ENCODE measurements at regions not wholly inside any gene's neighbourhood (a gene's known extent, or its start where the extent isn't known, plus 50 kb on each side); places are given as distances from the start of the nearest gene placed in this dataset.
A peak's percentile ranks its signal among the peaks of the same experiment; 100 is the strongest.

DNA sequence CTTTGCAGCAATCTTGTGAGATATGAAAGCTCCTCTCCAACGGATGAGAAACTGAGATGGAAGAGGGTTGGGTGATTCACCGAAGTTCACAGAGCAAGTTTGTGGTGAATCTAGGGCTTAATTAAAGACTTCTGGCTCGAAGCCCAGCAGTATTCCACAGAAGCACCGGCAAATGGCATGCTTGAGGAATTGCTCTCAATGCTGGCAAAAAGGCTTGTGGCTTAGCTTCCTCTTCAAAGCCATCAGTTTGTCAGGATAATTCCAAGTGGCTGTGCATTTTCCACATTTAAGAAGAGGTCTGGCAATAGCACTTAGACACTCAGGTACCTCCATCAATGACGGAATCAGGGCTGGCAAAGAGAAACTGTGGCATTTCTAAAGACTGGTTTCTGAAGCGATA lies 98.7 kb upstream of the SLC66A3 start:
- Histone ChIP-seq H3K4me3 (ENCODE audit: insufficient read depth, low read length) (no peak overlapping the region), H3K36me3 (ENCODE audit: insufficient read depth, low read length) (no peaks in the 10 kb centered on the region), H3K9me3 (ENCODE audit: low read depth, low read length) (no peaks in the 10 kb centered on the region), H3K79me2 (ENCODE audit: insufficient read depth, low read length) (no peaks in the 10 kb centered on the region), H2AFZ (ENCODE audit: low read length) (no peak overlapping the region), H4K20me1 (ENCODE audit: insufficient read depth, low read length) (no peaks in the 10 kb centered on the region), H3K4me1 (ENCODE audit: insufficient read depth, low read length) (peaks cover 5% of the 10 kb centered on the region), H3K27ac (ENCODE audit: low read depth, low read length) (no peak overlapping the region), H3K4me2 (ENCODE audit: insufficient read depth, low read length) (no peak overlapping the region), H3K27me3 (ENCODE audit: insufficient read depth, low read length) (peaks cover 21% of the 10 kb centered on the region)
- TF ChIP-seq, protein P1, sequence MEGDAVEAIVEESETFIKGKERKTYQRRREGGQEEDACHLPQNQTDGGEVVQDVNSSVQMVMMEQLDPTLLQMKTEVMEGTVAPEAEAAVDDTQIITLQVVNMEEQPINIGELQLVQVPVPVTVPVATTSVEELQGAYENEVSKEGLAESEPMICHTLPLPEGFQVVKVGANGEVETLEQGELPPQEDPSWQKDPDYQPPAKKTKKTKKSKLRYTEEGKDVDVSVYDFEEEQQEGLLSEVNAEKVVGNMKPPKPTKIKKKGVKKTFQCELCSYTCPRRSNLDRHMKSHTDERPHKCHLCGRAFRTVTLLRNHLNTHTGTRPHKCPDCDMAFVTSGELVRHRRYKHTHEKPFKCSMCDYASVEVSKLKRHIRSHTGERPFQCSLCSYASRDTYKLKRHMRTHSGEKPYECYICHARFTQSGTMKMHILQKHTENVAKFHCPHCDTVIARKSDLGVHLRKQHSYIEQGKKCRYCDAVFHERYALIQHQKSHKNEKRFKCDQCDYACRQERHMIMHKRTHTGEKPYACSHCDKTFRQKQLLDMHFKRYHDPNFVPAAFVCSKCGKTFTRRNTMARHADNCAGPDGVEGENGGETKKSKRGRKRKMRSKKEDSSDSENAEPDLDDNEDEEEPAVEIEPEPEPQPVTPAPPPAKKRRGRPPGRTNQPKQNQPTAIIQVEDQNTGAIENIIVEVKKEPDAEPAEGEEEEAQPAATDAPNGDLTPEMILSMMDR (IDR thresholded peaks at IDR 0.05; ENCODE audit: extremely low read depth, low read depth, low read length), result no peak
- DNase-seq (ENCODE audit: insufficient read length, low spot score, missing footprints), result peak; percentile 89

DNA sequence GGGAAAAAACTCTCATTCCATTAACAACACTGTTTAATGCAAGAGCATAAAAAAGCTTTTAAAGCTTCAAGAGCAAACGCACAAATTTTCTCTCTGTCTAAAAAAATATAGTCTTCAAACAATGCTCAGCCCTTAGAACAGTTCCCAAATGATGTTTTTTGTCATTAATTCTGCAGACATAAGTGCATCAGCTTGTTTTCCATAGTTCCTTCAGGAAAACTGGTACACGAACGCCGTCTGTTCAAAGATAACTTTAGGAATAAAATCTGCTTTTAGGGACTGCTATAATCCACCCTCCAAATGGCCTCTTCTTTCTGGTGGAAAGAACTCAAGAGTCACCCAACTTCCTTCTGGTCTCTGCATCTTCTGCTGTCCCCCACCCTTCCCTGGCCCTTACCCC lies 98.2 kb upstream of the SLC66A3 start:
- Histone ChIP-seq H3K36me3 (ENCODE audit: insufficient read depth, low read length) (no peaks in the 10 kb centered on the region), H3K27ac (ENCODE audit: low read depth, low read length) (no peak overlapping the region), H3K79me2 (ENCODE audit: insufficient read depth, low read length) (no peaks in the 10 kb centered on the region), H3K27me3 (ENCODE audit: insufficient read depth, low read length) (peaks cover 21% of the 10 kb centered on the region), H4K20me1 (ENCODE audit: insufficient read depth, low read length) (no peaks in the 10 kb centered on the region), H2AFZ (ENCODE audit: low read length) (no peak overlapping the region), H3K4me1 (ENCODE audit: insufficient read depth, low read length) (peaks cover 5% of the 10 kb centered on the region), H3K4me3 (ENCODE audit: insufficient read depth, low read length) (no peak overlapping the region), H3K9me3 (ENCODE audit: low read depth, low read length) (no peaks in the 10 kb centered on the region), H3K4me2 (ENCODE audit: insufficient read depth, low read length) (no peak overlapping the region)
- no peak for DNase-seq (ENCODE audit: insufficient read length, low spot score, missing footprints)
- TF ChIP-seq, protein P1 (IDR thresholded peaks at IDR 0.05; ENCODE audit: extremely low read depth, low read depth, low read length), result no peak

DNA sequence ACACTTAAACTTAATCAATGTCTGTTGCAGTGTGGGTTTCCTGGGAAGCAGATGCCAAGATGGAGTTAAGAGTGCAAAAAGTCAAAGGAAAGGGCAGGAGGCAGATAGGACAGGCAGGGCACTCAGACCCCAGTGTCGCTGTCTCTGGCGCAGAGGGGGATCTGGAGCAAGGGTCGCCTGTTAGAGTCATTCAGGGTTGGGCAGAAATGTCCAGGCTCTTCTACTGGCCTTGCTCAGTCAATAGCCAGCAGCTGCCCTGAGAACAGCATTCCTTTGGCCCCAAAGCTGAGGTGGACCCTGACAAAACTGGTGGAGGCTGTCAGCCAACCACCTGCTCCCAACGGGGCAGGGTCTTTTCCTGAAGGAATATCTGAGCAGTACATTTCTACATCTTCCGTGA lies 97.1 kb upstream of the SLC66A3 start:
- Histone ChIP-seq H3K4me1 (ENCODE audit: insufficient read depth, low read length) (peaks cover 5% of the 10 kb centered on the region), H3K27me3 (ENCODE audit: insufficient read depth, low read length) (peaks cover 21% of the 10 kb centered on the region), H4K20me1 (ENCODE audit: insufficient read depth, low read length) (no peaks in the 10 kb centered on the region), H2AFZ (ENCODE audit: low read length) (no peak overlapping the region), H3K4me3 (ENCODE audit: insufficient read depth, low read length) (no peak overlapping the region), H3K4me2 (ENCODE audit: insufficient read depth, low read length) (no peak overlapping the region), H3K27ac (ENCODE audit: low read depth, low read length) (no peak overlapping the region), H3K9me3 (ENCODE audit: low read depth, low read length) (no peaks in the 10 kb centered on the region), H3K79me2 (ENCODE audit: insufficient read depth, low read length) (no peaks in the 10 kb centered on the region), H3K36me3 (ENCODE audit: insufficient read depth, low read length) (no peaks in the 10 kb centered on the region)
- no peak for DNase-seq (ENCODE audit: insufficient read length, low spot score, missing footprints)
- TF ChIP-seq, protein P1 (IDR thresholded peaks at IDR 0.05; ENCODE audit: extremely low read depth, low read depth, low read length), result no peak

DNA sequence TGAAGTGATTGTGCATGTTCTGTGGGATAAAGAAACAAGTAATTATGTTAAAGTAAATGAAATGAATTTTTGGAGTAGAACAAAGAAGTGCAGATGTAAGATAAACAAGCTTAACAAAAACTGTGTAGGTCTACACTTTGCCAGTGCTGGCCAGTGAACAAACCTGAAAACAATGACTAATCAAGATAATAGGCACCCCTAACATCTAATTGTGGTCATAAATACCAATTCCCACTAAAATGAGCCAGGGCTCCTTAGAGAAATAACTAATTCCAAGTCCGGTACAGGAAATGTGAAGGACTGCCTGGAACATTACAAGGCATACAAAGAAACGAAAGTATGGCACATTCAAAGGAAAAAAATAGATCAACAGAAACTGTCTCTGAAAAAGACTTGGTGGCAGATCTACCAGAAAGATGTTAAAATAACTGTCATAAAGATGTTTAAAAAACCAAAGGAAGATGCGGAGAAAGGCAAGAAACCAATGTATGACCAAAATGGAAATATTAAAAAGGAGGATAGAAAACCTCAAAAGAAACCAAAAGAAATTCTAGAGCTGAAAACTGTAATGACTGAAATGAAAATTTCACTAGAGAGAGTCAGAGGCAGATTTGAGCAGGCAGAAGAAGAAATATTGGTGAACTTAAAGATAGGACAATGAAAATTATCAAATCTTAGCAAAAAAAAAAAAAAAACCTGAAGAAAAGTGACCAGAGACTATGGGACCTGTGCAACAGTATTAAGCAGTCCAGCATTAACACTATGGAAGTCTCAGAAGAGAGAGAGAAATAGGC lies 94.7 kb upstream of the SLC66A3 start:
- Histone ChIP-seq H3K36me3 (ENCODE audit: insufficient read depth, low read length) (no peaks in the 10 kb centered on the region), H3K9me3 (ENCODE audit: low read depth, low read length) (no peaks in the 10 kb centered on the region), H3K27me3 (ENCODE audit: insufficient read depth, low read length) (peaks cover 24% of the 10 kb centered on the region), H3K4me1 (ENCODE audit: insufficient read depth, low read length) (peaks cover 5% of the 10 kb centered on the region), H3K79me2 (ENCODE audit: insufficient read depth, low read length) (no peaks in the 10 kb centered on the region), H4K20me1 (ENCODE audit: insufficient read depth, low read length) (no peaks in the 10 kb centered on the region), H2AFZ (ENCODE audit: low read length) (no peak overlapping the region), H3K27ac (ENCODE audit: low read depth, low read length) (no peak overlapping the region), H3K4me2 (ENCODE audit: insufficient read depth, low read length) (no peak overlapping the region), H3K4me3 (ENCODE audit: insufficient read depth, low read length) (no peak overlapping the region)
- TF ChIP-seq, protein P1 (IDR thresholded peaks at IDR 0.05; ENCODE audit: extremely low read depth, low read depth, low read length), result no peak
- no peak for DNase-seq (ENCODE audit: insufficient read length, low spot score, missing footprints)

Measured in osteoblast (primary cell).